Keratinocyte (primary cell): ENCODE measurements at regions not wholly inside any gene's neighbourhood (a gene's known extent, or its start where the extent isn't known, plus 50 kb on each side); places are given as distances from the start of the nearest gene placed in this dataset.

Experiments
- EZH2 ChIP-seq: IDR thresholded peaks from one replicate; pipeline ENCODE4 v1.6.1; 2012; ENCODE audit warnings: inconsistent platforms, mild to moderate bottlenecking, low read length, moderate library complexity
- TF ChIP-seq, protein P1 (sequence below), 3 experiments: IDR thresholded peaks in 1 of 3; conservative IDR thresholded peaks in 1 of 3; optimal IDR thresholded peaks in 1 of 3; 2 replicates in 2 of 3; 3 replicates in 1 of 3; pipeline versions ENCODE3 to v1.5.1; 2011; ENCODE audit warnings: low read length in 3 of 3, mild to moderate bottlenecking in 3 of 3, moderate library complexity in 2 of 3, control low read depth in 1 of 3, inconsistent platforms in 1 of 3; ENCODE audit not compliant: insufficient read depth in 2 of 3; ENCODE audit errors: extremely low read depth in 1 of 3

DNA sequence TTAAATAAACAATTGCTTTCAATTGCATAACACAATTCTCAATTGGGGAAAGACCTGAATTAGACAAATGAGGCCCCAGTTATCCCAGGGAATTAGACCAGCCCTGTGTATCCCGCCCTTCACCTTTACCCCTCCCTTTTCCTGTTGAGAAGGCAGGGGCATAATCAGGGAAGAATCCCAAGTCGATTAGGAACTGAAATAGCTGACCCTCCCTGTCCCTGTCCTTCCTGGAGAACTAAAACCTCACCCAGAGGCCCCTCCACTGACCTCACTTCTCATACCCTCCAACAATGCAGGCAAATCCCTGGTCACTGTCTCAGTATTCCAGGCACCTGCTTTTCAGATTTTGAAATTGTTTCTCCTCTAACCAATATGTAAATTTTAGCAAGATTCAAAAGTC lies 165.4 kb upstream of the CDH11 start:
- no peak for TF ChIP-seq EZH2
- TF ChIP-seq, protein P1, sequence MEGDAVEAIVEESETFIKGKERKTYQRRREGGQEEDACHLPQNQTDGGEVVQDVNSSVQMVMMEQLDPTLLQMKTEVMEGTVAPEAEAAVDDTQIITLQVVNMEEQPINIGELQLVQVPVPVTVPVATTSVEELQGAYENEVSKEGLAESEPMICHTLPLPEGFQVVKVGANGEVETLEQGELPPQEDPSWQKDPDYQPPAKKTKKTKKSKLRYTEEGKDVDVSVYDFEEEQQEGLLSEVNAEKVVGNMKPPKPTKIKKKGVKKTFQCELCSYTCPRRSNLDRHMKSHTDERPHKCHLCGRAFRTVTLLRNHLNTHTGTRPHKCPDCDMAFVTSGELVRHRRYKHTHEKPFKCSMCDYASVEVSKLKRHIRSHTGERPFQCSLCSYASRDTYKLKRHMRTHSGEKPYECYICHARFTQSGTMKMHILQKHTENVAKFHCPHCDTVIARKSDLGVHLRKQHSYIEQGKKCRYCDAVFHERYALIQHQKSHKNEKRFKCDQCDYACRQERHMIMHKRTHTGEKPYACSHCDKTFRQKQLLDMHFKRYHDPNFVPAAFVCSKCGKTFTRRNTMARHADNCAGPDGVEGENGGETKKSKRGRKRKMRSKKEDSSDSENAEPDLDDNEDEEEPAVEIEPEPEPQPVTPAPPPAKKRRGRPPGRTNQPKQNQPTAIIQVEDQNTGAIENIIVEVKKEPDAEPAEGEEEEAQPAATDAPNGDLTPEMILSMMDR (optimal IDR thresholded peaks at IDR 0.05 in 1 of 3, IDR thresholded peaks at IDR 0.05 in 1 of 3, conservative IDR thresholded peaks at IDR 0.05 in 1 of 3; ENCODE audit: extremely low read depth in 1 of 3, insufficient read depth in 2 of 3, low read length in 3 of 3), result no peak
